IMR-90 (cell line): ENCODE measurements at regions not wholly inside any gene's neighbourhood (a gene's known extent, or its start where the extent isn't known, plus 50 kb on each side); places are given as distances from the start of the nearest gene placed in this dataset.

Experiments
- ATAC-seq: fragments of 200-7000 bp; cut with Tn5 transposase; 2 replicates; pipeline ENCODE4 v1.9.1; 2020; ENCODE audit warnings: low read depth, mild to moderate bottlenecking, moderate library complexity
- BruUV-seq: library from RNA; stranded (reverse); fragments of 400-500 nt; replicated peaks from 2 replicates; lab custom pipeline; 2021; lab: Mats Ljungman, UMichigan
- CTCF ChIA-PET: fragments of 300-600 bp; formaldehyde crosslinking; extraction: SDS; loops from one replicate; lab custom pipeline; 2021; ENCODE audit warnings: antibody characterized with exemption; lab: Yijun Ruan, JAX
- POLR2A ChIA-PET: fragments of 300-600 bp; sonication (Branson Sonifier 250); formaldehyde crosslinking; loops from one replicate; lab custom pipeline; 2022; ENCODE audit warnings: antibody characterized with exemption; ENCODE audit not compliant: unreplicated experiment; lab: Charles Lee
- DNase-seq: peaks from one replicate; pipeline ENCODE4 v3.0.0; 2013
- H2AFZ ChIP-seq: replicated peaks from 2 replicates; pipeline ENCODE3; 2013; ENCODE audit warnings: low read length, mild to moderate bottlenecking; ENCODE audit not compliant: poor library complexity
- H2AK5ac ChIP-seq: 2 replicates; pipeline ENCODE4 v1.6.1; 2013; ENCODE audit warnings: low read depth, low read length, inconsistent platforms
- H2AK9ac ChIP-seq: replicated peaks from 2 replicates; pipeline ENCODE3; 2013; ENCODE audit warnings: mild to moderate bottlenecking, low read depth, low read length, moderate library complexity; ENCODE audit not compliant: poor library complexity
- H2BK120ac ChIP-seq: 2 replicates; pipeline ENCODE4 v1.6.1; 2013; ENCODE audit warnings: low read depth, low read length, inconsistent platforms
- H2BK15ac ChIP-seq: 3 replicates; pipeline ENCODE4 v1.6.1; 2013; ENCODE audit warnings: low read depth, low read length, inconsistent platforms
- H2BK20ac ChIP-seq: 2 replicates; pipeline ENCODE4 v1.6.1; 2013; ENCODE audit warnings: low read depth, mild to moderate bottlenecking, inconsistent platforms, low read length, moderate library complexity
- H2BK5ac ChIP-seq: 2 replicates; pipeline ENCODE4 v1.6.1; 2013; ENCODE audit warnings: mild to moderate bottlenecking, low read depth, low read length, inconsistent platforms; ENCODE audit not compliant: poor library complexity, severe bottlenecking
- H3K14ac ChIP-seq: replicated peaks from 2 replicates; pipeline ENCODE4 v1.6.1; 2013; ENCODE audit warnings: low read depth, low read length, inconsistent platforms
- H3K18ac ChIP-seq: 2 replicates; pipeline ENCODE4 v1.6.1; 2013; ENCODE audit warnings: low read depth, low read length, control low read depth
- H3K23ac ChIP-seq: 2 replicates; pipeline ENCODE4 v1.6.1; 2013; ENCODE audit warnings: low read depth, low read length, inconsistent platforms
- H3K27ac ChIP-seq: 2 replicates; pipeline ENCODE4 v1.5.1; 2013; ENCODE audit warnings: mild to moderate bottlenecking, control low read depth, low read length; ENCODE audit not compliant: insufficient read depth
- H3K27me3 ChIP-seq: 2 replicates; pipeline ENCODE4 v1.6.1; 2013; ENCODE audit warnings: low read length; ENCODE audit not compliant: control insufficient read depth, insufficient read depth
- H3K36me3 ChIP-seq: 2 replicates; pipeline ENCODE4 v1.6.1; 2013; ENCODE audit warnings: low read length, mixed read lengths; ENCODE audit not compliant: control insufficient read depth, insufficient read depth
- H3K4ac ChIP-seq: 2 replicates; pipeline ENCODE4 v1.6.1; 2013; ENCODE audit warnings: low read depth, low read length, inconsistent platforms
- H3K4me1 ChIP-seq: 2 replicates; pipeline ENCODE4 v1.6.1; 2013; ENCODE audit warnings: low read length, mixed read lengths; ENCODE audit not compliant: control insufficient read depth, insufficient read depth
- H3K4me2 ChIP-seq: 2 replicates; pipeline ENCODE4 v1.6.1; 2013; ENCODE audit warnings: low read depth, mild to moderate bottlenecking, control low read depth, low read length, moderate library complexity
- H3K4me3 ChIP-seq: 2 replicates; pipeline ENCODE4 v1.5.1; 2013; ENCODE audit warnings: low read depth, mild to moderate bottlenecking, control low read depth, low read length, moderate library complexity; ENCODE audit not compliant: insufficient read depth
- H3K56ac ChIP-seq: 2 replicates; pipeline ENCODE4 v1.6.1; 2013; ENCODE audit warnings: low read length, inconsistent platforms; ENCODE audit not compliant: insufficient read depth; ENCODE audit errors: extremely low read depth
- H3K79me1 ChIP-seq, 2 experiments: 2 replicates each; pipeline ENCODE4 v1.6.1; 2013; ENCODE audit warnings: low read length in 2 of 2, inconsistent platforms in 1 of 2, low read depth in 1 of 2
- H3K9ac ChIP-seq: 2 replicates; pipeline ENCODE4 v1.6.1; 2013; ENCODE audit warnings: low read depth, low read length, control low read depth
- H3K9me1 ChIP-seq: 2 replicates; pipeline ENCODE4 v1.6.1; 2013; ENCODE audit warnings: low read length, inconsistent platforms; ENCODE audit not compliant: insufficient read depth
- H3K9me3 ChIP-seq: 2 replicates; pipeline ENCODE4 v1.6.1; 2013; ENCODE audit warnings: low read length; ENCODE audit not compliant: control insufficient read depth, insufficient read depth
- H4K20me1 ChIP-seq: 2 replicates; pipeline ENCODE4 v1.6.1; 2013; ENCODE audit warnings: low read length, inconsistent platforms; ENCODE audit not compliant: insufficient read depth
- H4K5ac ChIP-seq: 2 replicates; pipeline ENCODE4 v1.6.1; 2013; ENCODE audit warnings: mild to moderate bottlenecking, low read depth, low read length, control low read depth
- H4K8ac ChIP-seq, 2 experiments: 2 replicates each; pipeline ENCODE4 v1.6.1; 2013; ENCODE audit warnings: low read depth in 2 of 2, low read length in 2 of 2, control low read depth in 1 of 2, inconsistent platforms in 1 of 2
- H4K91ac ChIP-seq: 2 replicates; pipeline ENCODE4 v1.6.1; 2013; ENCODE audit warnings: low read depth, low read length, inconsistent platforms; ENCODE audit not compliant: insufficient read depth
- BHLHE40 ChIP-seq: fragments of 150-350 bp; IDR thresholded peaks from 2 replicates; pipeline ENCODE4 v1.6.1; 2016; ENCODE audit warnings: mild to moderate bottlenecking, low read depth, low read length
- CEBPB ChIP-seq: IDR thresholded peaks from 2 replicates; pipeline ENCODE4 v1.6.1; 2012; ENCODE audit warnings: low read depth, low read length, improper control_type of control experiment
- CHD1 ChIP-seq: IDR thresholded peaks from 2 replicates; pipeline ENCODE4 v1.6.1; 2012; ENCODE audit warnings: low read depth, low read length, improper control_type of control experiment
- CTCF ChIP-seq: conservative IDR thresholded peaks from 2 replicates; pipeline ENCODE4 v1.5.1; 2012; ENCODE audit warnings: mild to moderate bottlenecking, low read depth, low read length, improper control_type of control experiment
- ELK1 ChIP-seq: fragments of 150-350 bp; IDR thresholded peaks from 2 replicates; pipeline ENCODE4 v1.6.1; 2016; ENCODE audit warnings: low read depth, mild to moderate bottlenecking, low read length, moderate library complexity, borderline replicate concordance
- FOS ChIP-seq: fragments of 150-350 bp; IDR thresholded peaks from 2 replicates; pipeline ENCODE4 v1.6.1; 2016; ENCODE audit warnings: low read depth, low read length
- MAFK ChIP-seq: IDR thresholded peaks from 2 replicates; pipeline ENCODE4 v1.6.1; 2012; ENCODE audit warnings: low read depth, low read length, improper control_type of control experiment
- MAZ ChIP-seq: IDR thresholded peaks from 2 replicates; pipeline ENCODE4 v1.6.1; 2012; ENCODE audit warnings: low read depth, mild to moderate bottlenecking, low read length, improper control_type of control experiment, moderate library complexity, borderline replicate concordance
- MXI1 ChIP-seq: IDR thresholded peaks from 2 replicates; pipeline ENCODE4 v1.6.1; 2012; ENCODE audit warnings: low read depth, mild to moderate bottlenecking, low read length, moderate library complexity, borderline replicate concordance
- NFE2L2 ChIP-seq: fragments of 150-350 bp; IDR thresholded peaks from 2 replicates; pipeline ENCODE4 v1.6.1; 2016; ENCODE audit warnings: low read depth, mild to moderate bottlenecking, low read length
- POLR2A ChIP-seq: IDR thresholded peaks from 2 replicates; pipeline ENCODE4 v1.6.1; 2012; ENCODE audit warnings: mild to moderate bottlenecking, low read depth, low read length
- RAD21 ChIP-seq: IDR thresholded peaks from 2 replicates; pipeline ENCODE4 v1.6.1; 2012; ENCODE audit warnings: low read length, improper control_type of control experiment
- RCOR1 ChIP-seq: IDR thresholded peaks from 2 replicates; pipeline ENCODE4 v1.6.1; 2012; ENCODE audit warnings: mild to moderate bottlenecking, low read length, improper control_type of control experiment; ENCODE audit not compliant: insufficient replicate concordance
- RFX5 ChIP-seq: IDR thresholded peaks from 2 replicates; pipeline ENCODE4 v1.8.0; 2012; ENCODE audit warnings: low read depth, mild to moderate bottlenecking, low read length, moderate library complexity
- SMC3 ChIP-seq: fragments of 150-350 bp; IDR thresholded peaks from 2 replicates; pipeline ENCODE4 v1.6.1; 2016; ENCODE audit warnings: low read depth, mild to moderate bottlenecking, antibody characterized with exemption, low read length, moderate library complexity
- USF2 ChIP-seq: fragments of 150-350 bp; IDR thresholded peaks from 2 replicates; pipeline ENCODE4 v1.6.1; 2017; ENCODE audit warnings: mild to moderate bottlenecking, antibody characterized with exemption, low read length, low read depth
- WGBS, 2 experiments: methylation state at CpG; one replicate each; pipeline versions ENCODE4 v1.1.5 to v1.1.7; 2013; ENCODE audit warnings: missing lambda C conversion rate in 2 of 2; ENCODE audit not compliant: insufficient read length in 1 of 2; ENCODE audit errors: extremely low coverage in 2 of 2; 5-methylcytosine and 5-hydroxymethylcytosine counted together
- dilution Hi-C: fragments of 300-500 bp; cut with HindIII; formaldehyde crosslinking; loops from one replicate; pipeline ENCODE4 v1.14.3; 2018; ENCODE audit warnings: low sequenced_read_pairs; ENCODE audit not compliant: unreplicated experiment
- in situ Hi-C: fragments of 300-500 bp; cut with MboI; formaldehyde crosslinking; loops from 3 replicates; pipeline ENCODE4 v1.14.3; 2019; ENCODE audit warnings: low sequenced_read_pairs, inconsistent platforms, mixed read lengths
- intact Hi-C: fragments of 100-400 bp; cut with micrococcal nuclease; formaldehyde crosslinking; loops from 2 replicates; pipeline ENCODE4 v1.10.0; 2022

GRCh38 chr2:114066186-114066747 is 176.4 kb downstream of the ACTR3 start:
- TF ChIP-seq FOS (no peak), MXI1 (no peak), RAD21 (no peak), USF2 (no peak), MAFK (no peak), CHD1 (no peak), NFE2L2 (no peak), BHLHE40 (no peak), POLR2A (no peak), SMC3 (no peak), ELK1 (no peak), RCOR1 (no peak), CEBPB (no peak), MAZ (no peak), RFX5 (no peak), CTCF (no peak)
- H2BK20ac ChIP-seq: no peak overlapping the region
- no peaks in the 10 kb centered on the region for H3K9me3 ChIP-seq
- H3K4me2 ChIP-seq: no peak overlapping the region
- in situ Hi-C loops (no loop called here), dilution Hi-C loops (no loop called here), intact Hi-C loops (no loop called here)
- H3K27me3 ChIP-seq: no peaks in the 10 kb centered on the region; the same call in 1 of the 2 replicates
- no peak overlapping the region for H3K27ac ChIP-seq
- BruUV-seq: no TSS peak
- DNase-seq (no peak), ATAC-seq (no peak)
- no peak overlapping the region for H2AK9ac ChIP-seq
- H2BK5ac ChIP-seq: no peak overlapping the region
- no peaks in the 10 kb centered on the region for H3K36me3 ChIP-seq
- H3K79me1 ChIP-seq: no peaks in the 10 kb centered on the region
- H3K23ac ChIP-seq: no peak overlapping the region
- CTCF ChIA-PET: no interaction called here
- 20% methylated on average over 1 of the region's 2 CpGs; no CpG with 5 or more reads in 1 of the 2 experiments for WGBS, 2 experiments
- no peak overlapping the region for H3K4me3 ChIP-seq
- H3K18ac ChIP-seq: no peak overlapping the region
- no peaks in the 10 kb centered on the region for H3K9me1 ChIP-seq
- POLR2A ChIA-PET: no interaction called here
- H3K4ac ChIP-seq: no peak overlapping the region
- no peak overlapping the region for H4K5ac ChIP-seq
- H2BK15ac ChIP-seq: no peak overlapping the region
- H4K20me1 ChIP-seq: no peaks in the 10 kb centered on the region
- no peaks in the 10 kb centered on the region for H3K4me1 ChIP-seq
- H2BK120ac ChIP-seq: no peak overlapping the region
- H4K91ac ChIP-seq: no peak overlapping the region
- no peak overlapping the region for H3K14ac ChIP-seq
- no peak overlapping the region for H4K8ac ChIP-seq
- H3K56ac ChIP-seq: no peak overlapping the region
- no peak overlapping the region for H2AFZ ChIP-seq
- no peak overlapping the region for H2AK5ac ChIP-seq
- no peak overlapping the region for H3K9ac ChIP-seq
